ENCODE measurements at regions not wholly inside any gene's neighbourhood (a gene's known extent, or its start where the extent isn't known, plus 50 kb on each side); places are given as distances from the start of the nearest gene placed in this dataset.

- TF ChIP-seq RAD21 (IDR thresholded peaks at IDR 0.05; ENCODE audit: low read depth), result no peak
- no peak for TF ChIP-seq EGR1 (IDR thresholded peaks at IDR 0.05)
- no peak for TF ChIP-seq REST (IDR thresholded peaks at IDR 0.05; ENCODE audit: low read depth)
- no peak for TF ChIP-seq MAX (IDR thresholded peaks at IDR 0.05)
- no peak for TF ChIP-seq TAF1 (IDR thresholded peaks at IDR 0.05; ENCODE audit: low read depth)
- TF ChIP-seq TEAD4 (IDR thresholded peaks at IDR 0.05), result no peak
- TF ChIP-seq CEBPB (IDR thresholded peaks at IDR 0.05), result no peak
- TF ChIP-seq YY1 (IDR thresholded peaks at IDR 0.05; ENCODE audit: low read depth), result no peak
- no peak for TF ChIP-seq FOXM1 (IDR thresholded peaks at IDR 0.05; ENCODE audit: borderline replicate concordance, low read depth)
- no peak for TF ChIP-seq USF1 (IDR thresholded peaks at IDR 0.05)
- no peak for TF ChIP-seq EP300 (IDR thresholded peaks at IDR 0.05; ENCODE audit: borderline replicate concordance)
Observed at GRCh38 chr2:160876029-160876428, 284.2 kb upstream of the TANK start.

Measured in Ishikawa (cell line).